ENCODE measurements at regions not wholly inside any gene's neighbourhood (a gene's known extent, or its start where the extent isn't known, plus 50 kb on each side); places are given as distances from the start of the nearest gene placed in this dataset.
A peak's percentile ranks its signal among the peaks of the same experiment; 100 is the strongest.

- DNase-seq (ENCODE audit: low spot score) (no peak), ATAC-seq (no peak)
- Mint-ChIP-seq H3K4me1 (ENCODE audit: low read depth in 2 of 2) (no peaks in the 10 kb centered on the region), H3K36me3 (no peaks in the 10 kb centered on the region), H3K9me3 (peaks cover 4% of the 10 kb centered on the region), H3K4me3 (no peak overlapping the region), H3K27me3 (peaks cover 0 to 6% of the 10 kb centered on the region in 2 donors), H3K27ac (no peak overlapping the region)
Measured at GRCh38 chr12:24483732-24484131, 465.2 kb downstream of the BCAT1 start.

- Mint-ChIP-seq H3K27ac (peak overlapping the region in 1 of 2 donors; percentile 4), H3K27me3 (peaks cover 0 to 11% of the 10 kb centered on the region in 2 donors), H3K36me3 (no peaks in the 10 kb centered on the region), H3K9me3 (peaks cover 4% of the 10 kb centered on the region), H3K4me1 (ENCODE audit: low read depth in 2 of 2) (no peaks in the 10 kb centered on the region), H3K4me3 (no peak overlapping the region)
- DNase-seq (ENCODE audit: low spot score) (no peak), ATAC-seq (peak; percentile 31 to 59)
Measured at GRCh38 chr12:24482882-24483604, 465.9 kb downstream of the BCAT1 start.

- no peak for ATAC-seq
- H3K27ac Mint-ChIP-seq = no peak overlapping the region
Measured at GRCh38 chr12:24482044-24482443, 466.9 kb downstream of the BCAT1 start.

GRCh38 chr12:24480766-24481449 lies 468.0 kb downstream of the BCAT1 start:
- DNase-seq (ENCODE audit: low spot score) = no peak
- no peak overlapping the region for H3K27ac Mint-ChIP-seq
- H3K9me3 Mint-ChIP-seq = no peaks in the 10 kb centered on the region
- no peaks in the 10 kb centered on the region for H3K36me3 Mint-ChIP-seq
- no peak overlapping the region for H3K4me3 Mint-ChIP-seq
- H3K27me3 Mint-ChIP-seq = peaks cover 0 to 11% of the 10 kb centered on the region in 2 donors
- H3K4me1 Mint-ChIP-seq (ENCODE audit: low read depth in 2 of 2) = no peaks in the 10 kb centered on the region
- ATAC-seq = no peak

More at GRCh38 chr12:24482044-24482443, 466.9 kb downstream of the BCAT1 start:
- Mint-ChIP-seq H3K27me3 (peaks cover 0 to 11% of the 10 kb centered on the region in 2 donors), H3K4me3 (peak overlapping the region; percentile 18), H3K4me1 (ENCODE audit: low read depth in 2 of 2) (no peaks in the 10 kb centered on the region), H3K36me3 (no peaks in the 10 kb centered on the region), H3K9me3 (peaks cover 4% of the 10 kb centered on the region)
- DNase-seq (ENCODE audit: low spot score) = no peak

- H3K9me3 Mint-ChIP-seq = no peaks in the 10 kb centered on the region
- DNase-seq (ENCODE audit: low spot score) (no peak), ATAC-seq (no peak)
- no peaks in the 10 kb centered on the region for H3K36me3 Mint-ChIP-seq
- H3K4me1 Mint-ChIP-seq (ENCODE audit: low read depth in 2 of 2) = no peaks in the 10 kb centered on the region
- peaks cover 0 to 11% of the 10 kb centered on the region in 2 donors for H3K27me3 Mint-ChIP-seq
- H3K27ac Mint-ChIP-seq = no peak overlapping the region
- H3K4me3 Mint-ChIP-seq = no peak overlapping the region
Measured at GRCh38 chr12:24479131-24479530, 469.8 kb downstream of the BCAT1 start.

- Mint-ChIP-seq H3K4me1 (ENCODE audit: low read depth in 2 of 2) (no peaks in the 10 kb centered on the region), H3K4me3 (no peak overlapping the region), H3K36me3 (no peaks in the 10 kb centered on the region), H3K27me3 (peaks cover 0 to 11% of the 10 kb centered on the region in 2 donors), H3K27ac (no peak overlapping the region), H3K9me3 (no peaks in the 10 kb centered on the region)
- ATAC-seq (no peak), DNase-seq (ENCODE audit: low spot score) (no peak)
Measured at GRCh38 chr12:24478254-24478653, 470.6 kb downstream of the BCAT1 start.

GRCh38 chr12:24476310-24476709 lies 472.6 kb downstream of the BCAT1 start:
- Mint-ChIP-seq H3K27ac (no peak overlapping the region), H3K36me3 (no peaks in the 10 kb centered on the region), H3K4me3 (no peak overlapping the region), H3K27me3 (peaks cover 0 to 11% of the 10 kb centered on the region in 2 donors), H3K9me3 (no peaks in the 10 kb centered on the region), H3K4me1 (ENCODE audit: low read depth in 2 of 2) (no peaks in the 10 kb centered on the region)
- DNase-seq (ENCODE audit: low spot score) (no peak), ATAC-seq (no peak)

GRCh38 chr12:24475337-24475736 lies 473.6 kb downstream of the BCAT1 start:
- no peak for DNase-seq (ENCODE audit: low spot score)
- ATAC-seq = no peak
- Mint-ChIP-seq H3K27me3 (peaks cover 0 to 11% of the 10 kb centered on the region in 2 donors), H3K9me3 (no peaks in the 10 kb centered on the region), H3K36me3 (no peaks in the 10 kb centered on the region), H3K4me3 (no peak overlapping the region), H3K27ac (no peak overlapping the region), H3K4me1 (ENCODE audit: low read depth in 2 of 2) (no peaks in the 10 kb centered on the region)

- no peaks in the 10 kb centered on the region for H3K27me3 Mint-ChIP-seq
- H3K36me3 Mint-ChIP-seq = no peaks in the 10 kb centered on the region
- H3K4me1 Mint-ChIP-seq (ENCODE audit: low read depth in 2 of 2) = no peaks in the 10 kb centered on the region
- DNase-seq (ENCODE audit: low spot score) (no peak), ATAC-seq (no peak)
- H3K27ac Mint-ChIP-seq = no peak overlapping the region
- no peaks in the 10 kb centered on the region for H3K9me3 Mint-ChIP-seq
- H3K4me3 Mint-ChIP-seq = no peak overlapping the region
Measured at GRCh38 chr12:24473097-24473496, 475.8 kb downstream of the BCAT1 start.

- no peaks in the 10 kb centered on the region for H3K36me3 Mint-ChIP-seq
- H3K4me1 Mint-ChIP-seq (ENCODE audit: low read depth in 2 of 2) = no peaks in the 10 kb centered on the region
- ATAC-seq (no peak), DNase-seq (ENCODE audit: low spot score) (no peak)
- no peaks in the 10 kb centered on the region for H3K27me3 Mint-ChIP-seq
- peaks cover 3% of the 10 kb centered on the region for H3K9me3 Mint-ChIP-seq
- no peak overlapping the region for H3K4me3 Mint-ChIP-seq
- no peak overlapping the region for H3K27ac Mint-ChIP-seq
Measured at GRCh38 chr12:24470050-24470449, 478.9 kb downstream of the BCAT1 start.

GRCh38 chr12:24469089-24469488 lies 479.8 kb downstream of the BCAT1 start:
- Mint-ChIP-seq H3K9me3 (peaks cover 5% of the 10 kb centered on the region), H3K27ac (no peak overlapping the region), H3K27me3 (no peaks in the 10 kb centered on the region), H3K36me3 (no peaks in the 10 kb centered on the region), H3K4me1 (ENCODE audit: low read depth in 2 of 2) (no peaks in the 10 kb centered on the region), H3K4me3 (no peak overlapping the region)
- DNase-seq (ENCODE audit: low spot score) = no peak
- no peak for ATAC-seq

- H3K4me1 Mint-ChIP-seq (ENCODE audit: low read depth in 2 of 2) = no peaks in the 10 kb centered on the region
- no peak for DNase-seq (ENCODE audit: low spot score)
- peaks cover 5% of the 10 kb centered on the region for H3K9me3 Mint-ChIP-seq
- no peaks in the 10 kb centered on the region for H3K27me3 Mint-ChIP-seq
- ATAC-seq = no peak
- H3K36me3 Mint-ChIP-seq = no peaks in the 10 kb centered on the region
- H3K27ac Mint-ChIP-seq = no peak overlapping the region
- no peak overlapping the region for H3K4me3 Mint-ChIP-seq
Measured at GRCh38 chr12:24467226-24467625, 481.7 kb downstream of the BCAT1 start.

- Mint-ChIP-seq H3K4me3 (no peak overlapping the region), H3K4me1 (ENCODE audit: low read depth in 2 of 2) (no peaks in the 10 kb centered on the region), H3K27ac (no peak overlapping the region), H3K36me3 (no peaks in the 10 kb centered on the region), H3K9me3 (peaks cover 5% of the 10 kb centered on the region), H3K27me3 (peaks cover 0 to 2% of the 10 kb centered on the region in 2 donors)
- no peak for ATAC-seq
- no peak for DNase-seq (ENCODE audit: low spot score)
Measured at GRCh38 chr12:24463375-24463774, 485.5 kb downstream of the BCAT1 start.

GRCh38 chr12:24462946-24463345 lies 486.0 kb downstream of the BCAT1 start:
- Mint-ChIP-seq H3K27me3 (peaks cover 0 to 2% of the 10 kb centered on the region in 2 donors), H3K36me3 (no peaks in the 10 kb centered on the region), H3K4me3 (no peak overlapping the region), H3K9me3 (peaks cover 5% of the 10 kb centered on the region), H3K27ac (no peak overlapping the region), H3K4me1 (ENCODE audit: low read depth in 2 of 2) (no peaks in the 10 kb centered on the region)
- ATAC-seq (no peak), DNase-seq (ENCODE audit: low spot score) (no peak)

Data from natural killer cell treated with Interleukin-12 subunit alpha and Interleukin-12 subunit beta and Interleukin-15 and Interleukin-18, amount 100 ng/mL, for 72 hours (primary cell).